ENCODE measurements at regions not wholly inside any gene's neighbourhood (a gene's known extent, or its start where the extent isn't known, plus 50 kb on each side); places are given as distances from the start of the nearest gene placed in this dataset.

- no peak for ATAC-seq
- TF ChIP-seq TOX (CRISPR knock-in tag; IDR thresholded peaks at IDR 0.05; ENCODE audit: borderline replicate concordance) (no peak), ZNF8 (CRISPR knock-in tag; IDR thresholded peaks at IDR 0.05) (no peak), ZNF70 (CRISPR knock-in tag; IDR thresholded peaks at IDR 0.05) (no peak), TCF4 (CRISPR knock-in tag; IDR thresholded peaks at IDR 0.05; ENCODE audit: borderline replicate concordance) (no peak), CSDC2 (CRISPR knock-in tag; IDR thresholded peaks at IDR 0.05) (no peak), CREB5 (CRISPR knock-in tag; IDR thresholded peaks at IDR 0.05; ENCODE audit: low read depth) (no peak), PPARA (CRISPR knock-in tag; IDR thresholded peaks at IDR 0.05; ENCODE audit: borderline replicate concordance) (no peak), ZC3H10 (CRISPR knock-in tag; IDR thresholded peaks at IDR 0.05) (no peak), ARNTL (CRISPR knock-in tag; IDR thresholded peaks at IDR 0.05; ENCODE audit: borderline replicate concordance, low read depth) (no peak), ESRRG (CRISPR knock-in tag; IDR thresholded peaks at IDR 0.05) (no peak), RARB (CRISPR knock-in tag; IDR thresholded peaks at IDR 0.05) (no peak), ZFP30 (CRISPR knock-in tag; IDR thresholded peaks at IDR 0.05) (no peak), GLIS3 (CRISPR knock-in tag; IDR thresholded peaks at IDR 0.05) (no peak)
Measured at GRCh38 chr9:26504057-26504456, 388.5 kb downstream of the CAAP1 start.

GRCh38 chr9:26502311-26502710 lies 390.3 kb downstream of the CAAP1 start:
- no peak for TF ChIP-seq ESRRG (CRISPR knock-in tag; IDR thresholded peaks at IDR 0.05)
- no peak for TF ChIP-seq CSRNP3 (CRISPR knock-in tag; IDR thresholded peaks at IDR 0.05)
- no peak for TF ChIP-seq ZNF70 (CRISPR knock-in tag; IDR thresholded peaks at IDR 0.05)
- no peak for TF ChIP-seq GLIS3 (CRISPR knock-in tag; IDR thresholded peaks at IDR 0.05)
- no peak for TF ChIP-seq CREB5 (CRISPR knock-in tag; IDR thresholded peaks at IDR 0.05; ENCODE audit: low read depth)
- TF ChIP-seq POU6F1 (CRISPR knock-in tag; IDR thresholded peaks at IDR 0.05; ENCODE audit: borderline replicate concordance, low read depth): no peak
- TF ChIP-seq PATZ1 (CRISPR knock-in tag; IDR thresholded peaks at IDR 0.05; ENCODE audit: borderline replicate concordance): no peak
- no peak for TF ChIP-seq CSDC2 (CRISPR knock-in tag; IDR thresholded peaks at IDR 0.05)
- TF ChIP-seq OSR1 (CRISPR knock-in tag; IDR thresholded peaks at IDR 0.05): no peak
- TF ChIP-seq TCF4 (CRISPR knock-in tag; IDR thresholded peaks at IDR 0.05; ENCODE audit: borderline replicate concordance): no peak
- no peak for TF ChIP-seq PPARA (CRISPR knock-in tag; IDR thresholded peaks at IDR 0.05; ENCODE audit: borderline replicate concordance)
- TF ChIP-seq BACH2 (CRISPR knock-in tag; IDR thresholded peaks at IDR 0.05; ENCODE audit: borderline replicate concordance): no peak
- no peak for TF ChIP-seq ZFP30 (CRISPR knock-in tag; IDR thresholded peaks at IDR 0.05)
- no peak for TF ChIP-seq ZNF565 (CRISPR knock-in tag; conservative IDR thresholded peaks at IDR 0.05; ENCODE audit: low read depth)
- no peak for TF ChIP-seq ZFP3 (CRISPR knock-in tag; IDR thresholded peaks at IDR 0.05)
- no peak for TF ChIP-seq ZC3H10 (CRISPR knock-in tag; IDR thresholded peaks at IDR 0.05)
- no peak for TF ChIP-seq SNAI2 (CRISPR knock-in tag; IDR thresholded peaks at IDR 0.05)

GRCh38 chr9:26500471-26500870 lies 392.1 kb downstream of the CAAP1 start:
- ATAC-seq: no peak
- TF ChIP-seq CSRNP3 (CRISPR knock-in tag; IDR thresholded peaks at IDR 0.05): no peak
- no peak for TF ChIP-seq ZFP3 (CRISPR knock-in tag; IDR thresholded peaks at IDR 0.05)
- no peak for TF ChIP-seq TOX (CRISPR knock-in tag; IDR thresholded peaks at IDR 0.05; ENCODE audit: borderline replicate concordance)
- TF ChIP-seq ZNF70 (CRISPR knock-in tag; IDR thresholded peaks at IDR 0.05): no peak
- TF ChIP-seq ZFP30 (CRISPR knock-in tag; IDR thresholded peaks at IDR 0.05): no peak
- TF ChIP-seq ESRRG (CRISPR knock-in tag; IDR thresholded peaks at IDR 0.05): no peak
- TF ChIP-seq ZNF565 (CRISPR knock-in tag; conservative IDR thresholded peaks at IDR 0.05; ENCODE audit: low read depth): no peak
- TF ChIP-seq PPARA (CRISPR knock-in tag; IDR thresholded peaks at IDR 0.05; ENCODE audit: borderline replicate concordance): no peak
- TF ChIP-seq POU6F1 (CRISPR knock-in tag; IDR thresholded peaks at IDR 0.05; ENCODE audit: borderline replicate concordance, low read depth): no peak
- no peak for TF ChIP-seq OSR1 (CRISPR knock-in tag; IDR thresholded peaks at IDR 0.05)
- no peak for TF ChIP-seq PATZ1 (CRISPR knock-in tag; IDR thresholded peaks at IDR 0.05; ENCODE audit: borderline replicate concordance)
- TF ChIP-seq ISL1 (CRISPR knock-in tag; IDR thresholded peaks at IDR 0.05): no peak
- TF ChIP-seq ZNF8 (CRISPR knock-in tag; IDR thresholded peaks at IDR 0.05): no peak

More at GRCh38 chr9:26502311-26502710, 390.3 kb downstream of the CAAP1 start:
- ATAC-seq: no peak

Measured in SK-N-SH treated with all-trans-retinoic acid at 6 μM for 48 hours (cell line).